ENCODE measurements at regions not wholly inside any gene's neighbourhood (a gene's known extent, or its start where the extent isn't known, plus 50 kb on each side); places are given as distances from the start of the nearest gene placed in this dataset.
"Not testable (repeated sequence)": the region's sequence is repeated elsewhere in the genome, so short reads cannot be mapped to it uniquely, and the experiment has no call there.

DNA sequence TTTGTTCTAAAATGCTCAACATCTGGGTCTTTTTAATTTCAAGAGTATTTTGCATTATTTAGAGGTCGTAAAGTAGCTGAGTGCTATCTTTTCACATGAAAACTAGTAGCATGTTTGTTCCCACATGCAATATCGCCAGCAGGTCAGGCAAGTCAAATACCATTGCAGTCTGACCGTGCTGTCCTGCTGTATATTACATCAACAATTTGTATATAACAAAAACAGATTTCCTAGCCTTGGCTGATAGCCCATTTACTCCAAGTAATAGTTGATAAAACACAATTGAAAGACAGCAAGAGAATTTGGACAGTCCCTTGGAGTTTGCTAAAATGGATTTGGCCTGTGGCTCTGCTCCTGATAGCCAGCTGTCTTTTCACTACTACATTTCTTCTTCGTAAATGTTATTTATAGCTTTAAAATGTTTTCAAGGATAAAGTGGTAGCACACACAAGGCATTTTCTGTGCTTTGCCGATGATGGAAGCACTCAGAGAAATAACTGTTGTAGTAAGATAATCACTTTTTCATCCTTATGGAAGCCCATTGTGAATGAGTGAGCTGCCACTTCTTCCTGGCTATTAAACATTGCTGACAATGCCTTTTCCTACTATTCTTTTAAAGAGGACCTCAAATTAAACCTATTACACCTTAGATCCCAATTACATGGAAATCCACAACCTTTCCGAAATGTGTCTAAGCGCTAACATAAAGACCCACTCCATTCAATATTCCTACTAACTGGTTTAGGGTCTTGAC, 992.1 kb downstream of the MAT2B start:
- no peak overlapping the region for H3K4me3 ChIP-seq (ENCODE audit: low read length)
- H3K4me1 ChIP-seq (ENCODE audit: control insufficient read depth, insufficient read depth, low read length), result no peaks in the 10 kb centered on the region
- H3K9ac ChIP-seq (ENCODE audit: low read length), result no peak overlapping the region
- H3K27me3 ChIP-seq (ENCODE audit: control insufficient read depth, insufficient read depth, low read length), result no peaks in the 10 kb centered on the region
- H3K36me3 ChIP-seq (ENCODE audit: control insufficient read depth, insufficient read depth, low read length), result no peaks in the 10 kb centered on the region
- no peak overlapping the region for H3K27ac ChIP-seq (ENCODE audit: low read depth, low read length)

DNA sequence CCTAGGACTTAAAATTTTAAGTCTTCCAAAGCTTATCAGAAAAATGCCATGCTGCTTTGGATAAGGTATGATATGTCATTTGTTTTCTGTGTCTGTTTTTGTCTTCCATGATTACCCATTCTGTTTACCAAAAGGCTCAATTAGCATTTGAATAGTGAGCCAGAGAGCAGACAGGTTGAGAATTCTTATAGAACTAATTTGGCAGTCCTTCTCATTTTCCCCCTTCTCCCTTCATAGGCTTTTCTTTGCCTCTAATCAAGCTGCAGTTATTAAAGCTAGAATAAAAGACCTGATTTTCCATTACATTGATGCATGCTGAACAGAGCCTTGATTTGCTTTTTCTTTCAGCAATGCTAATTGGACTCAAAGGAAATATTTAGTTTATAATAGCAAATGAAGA, 993.0 kb downstream of the MAT2B start:
- Histone ChIP-seq H3K36me3 (ENCODE audit: control insufficient read depth, insufficient read depth, low read length) (no peaks in the 10 kb centered on the region), H3K9ac (ENCODE audit: low read length) (no peak overlapping the region), H3K4me1 (ENCODE audit: control insufficient read depth, insufficient read depth, low read length) (no peaks in the 10 kb centered on the region), H3K4me3 (ENCODE audit: low read length) (no peak overlapping the region), H3K27ac (ENCODE audit: low read depth, low read length) (no peak overlapping the region), H3K27me3 (ENCODE audit: control insufficient read depth, insufficient read depth, low read length) (no peaks in the 10 kb centered on the region)

DNA sequence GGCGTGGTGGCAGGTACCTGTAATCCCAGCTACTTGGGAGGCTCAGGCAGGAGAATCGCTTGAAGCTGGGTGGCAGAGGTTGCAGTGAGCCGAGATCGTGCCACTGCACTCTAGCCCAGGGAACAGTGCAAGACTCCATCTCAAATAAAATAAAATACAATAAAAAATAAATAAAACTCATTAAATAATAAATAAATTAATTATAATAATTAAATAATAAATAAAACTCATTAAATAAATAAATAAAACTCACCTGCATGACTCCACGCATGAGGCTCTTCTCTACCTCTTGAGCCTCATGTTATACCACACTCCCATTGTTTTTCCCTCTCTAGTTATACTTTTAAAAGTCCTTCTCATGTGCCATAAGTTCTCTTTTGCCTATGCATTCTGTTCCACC, 995.4 kb downstream of the MAT2B start:
- Histone ChIP-seq H3K27me3 (ENCODE audit: control insufficient read depth, insufficient read depth, low read length) (no peaks in the 10 kb centered on the region), H3K27ac (ENCODE audit: low read depth, low read length) (no peak overlapping the region), H3K4me3 (ENCODE audit: low read length) (no peak overlapping the region), H3K9ac (ENCODE audit: low read length) (no peak overlapping the region), H3K36me3 (ENCODE audit: control insufficient read depth, insufficient read depth, low read length) (no peaks in the 10 kb centered on the region), H3K4me1 (ENCODE audit: control insufficient read depth, insufficient read depth, low read length) (no peaks in the 10 kb centered on the region)

GRCh38 chr5:164501344-164501743, 995.9 kb downstream of the MAT2B start:
- Histone ChIP-seq H3K9ac (ENCODE audit: low read length) (no peak overlapping the region), H3K4me1 (ENCODE audit: control insufficient read depth, insufficient read depth, low read length) (no peaks in the 10 kb centered on the region), H3K4me3 (ENCODE audit: low read length) (no peak overlapping the region), H3K27ac (ENCODE audit: low read depth, low read length) (no peak overlapping the region), H3K27me3 (ENCODE audit: control insufficient read depth, insufficient read depth, low read length) (no peaks in the 10 kb centered on the region), H3K36me3 (ENCODE audit: control insufficient read depth, insufficient read depth, low read length) (no peaks in the 10 kb centered on the region)

- H3K4me1 ChIP-seq (ENCODE audit: control insufficient read depth, insufficient read depth, low read length), result no peaks in the 10 kb centered on the region
- no peak overlapping the region for H3K9ac ChIP-seq (ENCODE audit: low read length)
- no peaks in the 10 kb centered on the region for H3K27me3 ChIP-seq (ENCODE audit: control insufficient read depth, insufficient read depth, low read length)
- no peak overlapping the region for H3K4me3 ChIP-seq (ENCODE audit: low read length)
- H3K36me3 ChIP-seq (ENCODE audit: control insufficient read depth, insufficient read depth, low read length), result no peaks in the 10 kb centered on the region
- H3K27ac ChIP-seq (ENCODE audit: low read depth, low read length), result no peak overlapping the region
Observed at GRCh38 chr5:164504141-164504772, 998.8 kb downstream of the MAT2B start.

- Histone ChIP-seq H3K9ac (ENCODE audit: low read length) (no peak overlapping the region), H3K4me1 (ENCODE audit: control insufficient read depth, insufficient read depth, low read length) (no peaks in the 10 kb centered on the region), H3K4me3 (ENCODE audit: low read length) (no peak overlapping the region), H3K27ac (ENCODE audit: low read depth, low read length) (no peak overlapping the region), H3K36me3 (ENCODE audit: control insufficient read depth, insufficient read depth, low read length) (no peaks in the 10 kb centered on the region), H3K27me3 (ENCODE audit: control insufficient read depth, insufficient read depth, low read length) (no peaks in the 10 kb centered on the region)
Observed at GRCh38 chr5:164505791-164506190, 1000.4 kb downstream of the MAT2B start.

GRCh38 chr5:164518067-164518740, 1012.8 kb downstream of the MAT2B start:
- no peak overlapping the region for H3K27ac ChIP-seq (ENCODE audit: low read depth, low read length)
- H3K4me1 ChIP-seq (ENCODE audit: control insufficient read depth, insufficient read depth, low read length), result no peaks in the 10 kb centered on the region
- no peak overlapping the region for H3K4me3 ChIP-seq (ENCODE audit: low read length)
- no peak overlapping the region for H3K9ac ChIP-seq (ENCODE audit: low read length)
- H3K36me3 ChIP-seq (ENCODE audit: control insufficient read depth, insufficient read depth, low read length), result no peaks in the 10 kb centered on the region
- H3K27me3 ChIP-seq (ENCODE audit: control insufficient read depth, insufficient read depth, low read length), result no peaks in the 10 kb centered on the region

GRCh38 chr5:164518741-164519080, 1013.3 kb downstream of the MAT2B start:
- Histone ChIP-seq H3K27me3 (ENCODE audit: control insufficient read depth, insufficient read depth, low read length) (no peaks in the 10 kb centered on the region), H3K4me1 (ENCODE audit: control insufficient read depth, insufficient read depth, low read length) (no peaks in the 10 kb centered on the region), H3K9ac (ENCODE audit: low read length) (no peak overlapping the region), H3K27ac (ENCODE audit: low read depth, low read length) (no peak overlapping the region), H3K4me3 (ENCODE audit: low read length) (no peak overlapping the region), H3K36me3 (ENCODE audit: control insufficient read depth, insufficient read depth, low read length) (no peaks in the 10 kb centered on the region)

DNA sequence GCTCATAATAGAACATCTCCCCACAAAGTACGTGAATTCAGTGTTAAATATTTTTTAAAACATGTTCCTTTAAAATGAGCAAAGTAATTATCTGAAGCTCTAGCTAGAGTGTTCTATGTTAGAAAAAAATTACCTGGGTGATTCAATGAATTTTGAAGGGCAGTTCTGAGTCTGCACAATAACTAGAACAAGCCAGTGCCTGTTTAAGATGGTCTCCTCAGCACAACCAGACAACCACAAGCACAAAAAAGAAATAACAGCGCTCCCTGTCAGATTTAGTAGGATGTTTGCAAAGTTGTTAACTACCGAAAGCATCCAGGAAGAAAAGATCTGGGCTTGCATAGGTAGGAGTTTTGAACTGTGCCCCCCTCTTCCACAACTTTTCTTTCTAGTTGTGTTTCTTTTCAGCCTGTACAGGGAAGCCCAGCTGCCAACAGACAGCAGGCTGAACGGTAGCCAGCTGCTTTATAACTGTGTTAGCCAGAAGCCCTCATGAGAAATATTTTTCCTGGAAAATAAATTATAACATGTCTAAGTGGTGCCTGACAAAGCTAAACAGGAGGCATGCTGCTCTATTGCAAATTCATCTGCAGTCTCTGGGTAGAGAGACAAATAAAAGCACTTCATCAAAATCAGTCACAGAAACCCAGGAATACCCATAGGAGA, 1026.9 kb downstream of the MAT2B start:
- Histone ChIP-seq H3K9ac (ENCODE audit: low read length) (no peak overlapping the region), H3K27ac (ENCODE audit: low read depth, low read length) (no peak overlapping the region), H3K4me3 (ENCODE audit: low read length) (no peak overlapping the region), H3K4me1 (ENCODE audit: control insufficient read depth, insufficient read depth, low read length) (no peaks in the 10 kb centered on the region), H3K36me3 (ENCODE audit: control insufficient read depth, insufficient read depth, low read length) (no peaks in the 10 kb centered on the region), H3K27me3 (ENCODE audit: control insufficient read depth, insufficient read depth, low read length) (no peaks in the 10 kb centered on the region)

DNA sequence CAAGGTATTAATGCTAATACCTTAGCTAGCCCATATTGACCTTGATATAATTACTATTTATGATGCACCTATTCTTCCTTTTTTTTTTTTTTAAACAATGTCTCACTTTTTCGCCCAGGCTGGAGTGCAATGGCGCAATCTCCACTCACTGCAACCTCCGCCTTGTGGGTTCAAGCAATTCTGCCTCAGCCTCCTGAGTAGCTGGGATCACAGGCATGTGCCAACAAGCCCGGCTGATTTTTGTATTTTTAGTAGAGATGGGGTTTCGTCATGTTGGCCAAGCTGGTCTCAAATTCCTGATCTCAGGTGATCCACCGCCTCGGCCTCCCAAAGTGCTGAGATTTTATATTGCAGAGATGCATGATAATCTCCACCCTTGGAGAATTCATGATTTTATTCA, 1028.0 kb downstream of the MAT2B start:
- H3K27me3 ChIP-seq (ENCODE audit: control insufficient read depth, insufficient read depth, low read length); H3K36me3 ChIP-seq (ENCODE audit: control insufficient read depth, insufficient read depth, low read length); H3K9ac ChIP-seq (ENCODE audit: low read length); H3K4me3 ChIP-seq (ENCODE audit: low read length); H3K27ac ChIP-seq (ENCODE audit: low read depth, low read length); H3K4me1 ChIP-seq (ENCODE audit: control insufficient read depth, insufficient read depth, low read length): not testable (repeated sequence)

DNA sequence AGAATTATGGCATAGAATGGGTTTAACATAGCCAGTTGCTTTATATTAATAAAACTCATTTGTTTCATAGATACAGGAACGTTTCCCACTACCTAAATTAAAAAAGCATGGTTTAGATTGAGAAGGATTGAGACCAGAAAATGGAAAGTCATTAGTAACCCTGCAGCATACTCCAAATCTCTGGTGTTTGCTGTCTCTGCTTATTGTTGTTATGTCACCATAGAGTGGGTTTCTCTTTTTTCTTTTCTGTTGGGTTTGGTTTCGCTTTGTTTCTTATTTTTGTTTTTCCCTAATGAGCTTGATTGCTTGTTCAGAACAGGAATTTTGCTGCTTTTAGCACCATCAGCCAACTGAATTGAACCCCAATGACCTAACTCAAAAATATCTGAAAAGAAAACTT, 1034.8 kb downstream of the MAT2B start:
- Histone ChIP-seq H3K9ac (ENCODE audit: low read length) (no peak overlapping the region), H3K36me3 (ENCODE audit: control insufficient read depth, insufficient read depth, low read length) (no peaks in the 10 kb centered on the region), H3K27ac (ENCODE audit: low read depth, low read length) (no peak overlapping the region), H3K27me3 (ENCODE audit: control insufficient read depth, insufficient read depth, low read length) (no peaks in the 10 kb centered on the region), H3K4me1 (ENCODE audit: control insufficient read depth, insufficient read depth, low read length) (no peaks in the 10 kb centered on the region), H3K4me3 (ENCODE audit: low read length) (no peak overlapping the region)

- Histone ChIP-seq H3K4me1 (ENCODE audit: control insufficient read depth, insufficient read depth, low read length) (no peaks in the 10 kb centered on the region), H3K36me3 (ENCODE audit: control insufficient read depth, insufficient read depth, low read length) (no peaks in the 10 kb centered on the region), H3K27me3 (ENCODE audit: control insufficient read depth, insufficient read depth, low read length) (no peaks in the 10 kb centered on the region), H3K9ac (ENCODE audit: low read length) (no peak overlapping the region), H3K27ac (ENCODE audit: low read depth, low read length) (no peak overlapping the region), H3K4me3 (ENCODE audit: low read length) (no peak overlapping the region)
Observed at GRCh38 chr5:164545507-164545906, 1040.1 kb downstream of the MAT2B start.

All from rectal smooth muscle tissue (tissue), 1 donor.